Uterus (tissue), 3 donors: ENCODE measurements at regions not wholly inside any gene's neighbourhood (a gene's known extent, or its start where the extent isn't known, plus 50 kb on each side); places are given as distances from the start of the nearest gene placed in this dataset.

Source experiments
- DNase-seq, 2 donors: peaks; one replicate each; pipeline ENCODE4 v3.0.0-alpha.2; 2019 to 2020
- H3K27ac ChIP-seq, 2 donors: fragments of 200-600 bp; sonication (generic); 1 replicate in 1 of 2; 2 replicates in 1 of 2; pipeline ENCODE4 v1.5.1; 2016 to 2018
- H3K27me3 ChIP-seq, 2 donors: fragments of 200-600 bp; sonication (generic); one replicate each; pipeline ENCODE4 v1.5.1; 2018 to 2019; ENCODE audit warnings: control low read depth in 1 of 2
- H3K36me3 ChIP-seq, 2 donors: fragments of 200-600 bp; sonication (generic); one replicate each; pipeline ENCODE4 v1.5.1; 2019; ENCODE audit warnings: control low read depth in 1 of 2
- H3K4me1 ChIP-seq, 2 donors: fragments of 200-600 bp; sonication (generic); one replicate each; pipeline ENCODE4 v1.5.1; 2018 to 2019; ENCODE audit warnings: control low read depth in 1 of 2
- H3K4me3 ChIP-seq, 2 donors: fragments of 200-600 bp; sonication (generic); 1 replicate in 1 of 2; 2 replicates in 1 of 2; pipeline ENCODE4 v1.5.1; 2018 to 2019; ENCODE audit warnings: mild to moderate bottlenecking in 1 of 2
- H3K9me3 ChIP-seq, 2 donors: fragments of 200-600 bp; sonication (generic); one replicate each; pipeline ENCODE4 v1.5.1; 2019; ENCODE audit warnings: control low read depth in 1 of 2
- POLR2A ChIP-seq, 2 donors: fragments of 450-650 bp; IDR thresholded peaks; one replicate each; pipeline ENCODE4 v1.6.1; 2016; ENCODE audit warnings: antibody characterized with exemption in 2 of 2, mild to moderate bottlenecking in 1 of 2, moderate library complexity in 1 of 2
- intact Hi-C: fragments of 100-400 bp; cut with DNase I; formaldehyde crosslinking; loops from one replicate; pipeline ENCODE4 v1.15.1; 2023; ENCODE audit warnings: low total_unique reads
- TF ChIP-seq, protein P1 (sequence below), 4 experiments: fragments of 200-600 bp in 2 of 4; fragments of 450-650 bp in 2 of 4; sonication (generic) in 2 of 4; IDR thresholded peaks; one replicate each; pipeline ENCODE4 v1.5.1; 2016 to 2019; ENCODE audit warnings: antibody characterized with exemption in 4 of 4, mild to moderate bottlenecking in 2 of 4, moderate library complexity in 1 of 4
- donor health status: DM: yes; HTN: yes; CAD: no.

DNA sequence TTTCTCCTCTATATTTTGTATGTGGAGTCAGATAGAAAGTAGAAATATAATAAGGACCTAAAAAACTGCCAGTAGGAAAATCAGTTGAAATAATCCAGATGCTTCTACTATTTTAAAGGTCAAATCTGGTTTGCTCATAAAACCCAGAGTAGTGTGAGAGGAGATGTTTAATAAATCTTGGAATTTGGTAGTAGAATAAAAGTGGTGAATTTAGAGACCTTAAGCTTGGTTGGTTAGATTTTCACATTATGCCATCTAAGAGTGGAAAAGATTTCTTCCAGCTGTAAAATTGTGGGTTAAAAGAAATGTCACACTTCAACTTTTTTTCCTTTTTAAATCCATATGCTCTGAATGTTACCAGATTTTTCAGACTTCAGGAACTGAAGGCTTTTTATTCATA lies 266.4 kb upstream of the GOLIM4 start:
- DNase-seq: no peak
- intact Hi-C loops: no loop called here
- no peaks in the 10 kb centered on the region for H3K27me3 ChIP-seq
- no peaks in the 10 kb centered on the region for H3K9me3 ChIP-seq
- no peaks in the 10 kb centered on the region for H3K4me1 ChIP-seq
- no peaks in the 10 kb centered on the region for H3K36me3 ChIP-seq
- no peak overlapping the region for H3K4me3 ChIP-seq
- TF ChIP-seq, protein P1, sequence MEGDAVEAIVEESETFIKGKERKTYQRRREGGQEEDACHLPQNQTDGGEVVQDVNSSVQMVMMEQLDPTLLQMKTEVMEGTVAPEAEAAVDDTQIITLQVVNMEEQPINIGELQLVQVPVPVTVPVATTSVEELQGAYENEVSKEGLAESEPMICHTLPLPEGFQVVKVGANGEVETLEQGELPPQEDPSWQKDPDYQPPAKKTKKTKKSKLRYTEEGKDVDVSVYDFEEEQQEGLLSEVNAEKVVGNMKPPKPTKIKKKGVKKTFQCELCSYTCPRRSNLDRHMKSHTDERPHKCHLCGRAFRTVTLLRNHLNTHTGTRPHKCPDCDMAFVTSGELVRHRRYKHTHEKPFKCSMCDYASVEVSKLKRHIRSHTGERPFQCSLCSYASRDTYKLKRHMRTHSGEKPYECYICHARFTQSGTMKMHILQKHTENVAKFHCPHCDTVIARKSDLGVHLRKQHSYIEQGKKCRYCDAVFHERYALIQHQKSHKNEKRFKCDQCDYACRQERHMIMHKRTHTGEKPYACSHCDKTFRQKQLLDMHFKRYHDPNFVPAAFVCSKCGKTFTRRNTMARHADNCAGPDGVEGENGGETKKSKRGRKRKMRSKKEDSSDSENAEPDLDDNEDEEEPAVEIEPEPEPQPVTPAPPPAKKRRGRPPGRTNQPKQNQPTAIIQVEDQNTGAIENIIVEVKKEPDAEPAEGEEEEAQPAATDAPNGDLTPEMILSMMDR (IDR thresholded peaks at IDR 0.05): no peak
- no peak overlapping the region for H3K27ac ChIP-seq

DNA sequence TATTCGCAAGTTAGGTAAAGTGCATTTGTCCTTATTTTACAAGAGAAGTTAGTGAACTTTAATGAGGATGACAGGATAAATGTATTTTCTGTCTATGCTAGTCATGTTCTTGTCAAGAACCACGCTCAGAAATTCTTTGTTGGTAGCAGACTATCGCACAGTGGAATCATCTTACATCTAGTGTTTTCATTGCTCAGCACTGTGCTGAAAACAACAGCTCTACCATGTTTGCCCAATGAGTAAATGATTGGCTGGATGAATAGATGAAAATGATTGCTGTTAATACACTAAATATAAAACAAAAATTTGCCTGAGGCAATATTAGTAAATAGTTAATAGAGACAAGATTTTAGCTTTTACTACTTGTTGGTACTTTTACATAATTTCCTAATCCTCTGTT lies 265.3 kb upstream of the GOLIM4 start:
- TF ChIP-seq, protein P1 (IDR thresholded peaks at IDR 0.05): no peak
- no peak for TF ChIP-seq POLR2A (IDR thresholded peaks at IDR 0.05)
- intact Hi-C loops: no loop called here

DNA sequence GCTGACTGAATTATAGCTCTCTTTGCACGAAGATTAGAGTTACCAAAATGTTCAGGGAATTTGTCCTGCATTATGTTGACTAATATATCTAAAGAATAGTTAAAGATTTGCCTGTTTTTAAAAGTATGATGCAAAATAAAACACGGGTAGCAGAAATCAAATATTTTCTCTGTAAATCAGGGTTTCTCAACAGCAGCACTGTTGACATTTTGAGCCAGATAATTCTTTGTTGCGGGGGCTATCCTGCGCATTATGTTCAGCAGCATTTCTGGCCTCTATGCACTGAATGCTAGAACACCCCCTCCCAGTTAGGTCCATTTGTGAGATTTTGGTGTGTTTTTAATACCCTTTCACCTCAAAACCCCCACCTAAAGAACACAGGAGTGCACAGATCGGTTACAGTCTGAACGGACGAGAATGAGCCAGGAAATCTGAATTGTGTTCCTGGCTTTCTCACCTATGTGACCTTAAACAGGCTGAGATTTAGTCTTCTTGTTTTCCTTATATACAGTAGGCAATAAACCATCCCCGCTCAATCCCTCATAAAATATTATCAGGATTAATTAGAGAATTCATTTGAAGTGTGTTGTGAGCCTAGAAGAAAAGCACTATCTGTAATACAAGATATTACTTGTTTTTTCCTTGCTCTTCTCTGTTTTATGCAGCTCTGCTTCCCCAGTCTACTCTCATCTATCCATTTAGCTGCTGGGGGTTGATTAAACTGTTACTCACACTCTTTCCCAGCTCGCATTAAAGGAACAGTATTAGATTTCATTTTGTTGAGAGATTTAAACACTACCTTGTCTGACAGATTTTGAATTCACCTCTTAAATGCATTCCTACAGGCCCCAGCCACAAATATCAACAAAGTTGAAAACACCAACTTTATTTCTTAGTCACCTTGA lies 247.5 kb upstream of the GOLIM4 start:
- no peak for TF ChIP-seq POLR2A (IDR thresholded peaks at IDR 0.05)
- TF ChIP-seq, protein P1 (IDR thresholded peaks at IDR 0.05): no peak
- Histone ChIP-seq H3K27me3 (no peaks in the 10 kb centered on the region), H3K36me3 (no peaks in the 10 kb centered on the region), H3K4me1 (no peaks in the 10 kb centered on the region), H3K9me3 (no peaks in the 10 kb centered on the region), H3K27ac (no peak overlapping the region), H3K4me3 (no peak overlapping the region)
- intact Hi-C loops: no loop called here
- no peak for DNase-seq

More for the DNA sequence above, 265.3 kb upstream of the GOLIM4 start:
- Histone ChIP-seq H3K4me3 (no peak overlapping the region), H3K4me1 (no peaks in the 10 kb centered on the region), H3K27me3 (no peaks in the 10 kb centered on the region), H3K36me3 (no peaks in the 10 kb centered on the region), H3K27ac (no peak overlapping the region), H3K9me3 (no peaks in the 10 kb centered on the region)
- DNase-seq: no peak

DNA sequence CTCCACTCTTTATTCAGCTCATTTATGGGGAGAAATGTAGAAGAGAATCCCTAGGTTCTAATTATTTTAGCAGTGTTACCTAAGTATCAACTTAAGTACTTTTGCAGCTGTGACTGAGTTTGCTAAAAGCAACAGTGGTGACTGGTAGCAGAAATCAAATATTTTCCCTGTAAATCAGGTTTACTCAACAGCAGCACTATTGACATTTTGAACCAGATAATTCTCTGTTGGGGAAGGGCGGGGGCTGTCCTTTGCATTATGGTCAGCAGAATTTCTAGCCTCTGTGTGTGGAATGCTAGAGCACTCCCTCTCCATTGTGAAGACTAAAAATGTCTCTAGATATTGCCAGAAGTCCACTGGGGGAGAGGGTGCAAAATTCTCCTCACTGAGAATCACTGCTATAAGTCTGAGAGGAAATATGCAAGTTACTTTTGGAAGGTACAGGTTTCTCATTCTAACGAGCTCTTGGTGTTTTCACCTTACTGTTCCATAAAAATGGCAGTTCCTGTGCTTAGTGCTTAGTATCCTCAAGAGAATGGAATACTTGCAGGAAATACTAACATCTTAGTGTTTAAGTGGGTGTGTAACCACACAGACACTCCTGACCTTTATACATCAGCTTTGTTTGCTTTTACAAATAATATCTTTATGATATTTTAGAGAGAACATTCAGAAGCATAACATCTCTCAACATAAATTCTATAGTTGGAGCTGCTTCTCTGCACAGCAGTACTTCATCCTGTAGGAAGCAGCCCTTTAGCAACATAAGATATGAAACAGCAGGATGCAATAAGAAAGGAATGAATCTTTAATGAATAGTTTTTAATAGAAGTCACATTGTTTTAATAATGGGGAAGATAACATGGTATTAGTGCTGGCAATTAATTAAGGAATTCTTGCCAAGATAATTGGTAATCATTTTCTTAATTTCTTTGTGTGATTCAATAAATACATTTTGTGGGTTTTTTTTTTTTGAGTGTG lies 246.5 kb upstream of the GOLIM4 start:
- no peak overlapping the region for H3K27ac ChIP-seq
- H3K9me3 ChIP-seq: no peaks in the 10 kb centered on the region
- intact Hi-C loops: no loop called here
- no peaks in the 10 kb centered on the region for H3K27me3 ChIP-seq
- no peak for DNase-seq
- no peaks in the 10 kb centered on the region for H3K4me1 ChIP-seq
- H3K36me3 ChIP-seq: no peaks in the 10 kb centered on the region
- no peak overlapping the region for H3K4me3 ChIP-seq
- no peak for TF ChIP-seq POLR2A (IDR thresholded peaks at IDR 0.05)
- TF ChIP-seq, protein P1 (IDR thresholded peaks at IDR 0.05): no peak
